Neural progenitor cell (in vitro differentiated cells): ENCODE measurements at regions not wholly inside any gene's neighbourhood (a gene's known extent, or its start where the extent isn't known, plus 50 kb on each side); places are given as distances from the start of the nearest gene placed in this dataset.

Source experiments
- CTCF ChIP-seq: fragments of 200-600 bp; sonication (generic); IDR thresholded peaks from 2 replicates; pipeline ENCODE4 v1.5.1; 2017; ENCODE audit warnings: antibody characterized with exemption, mild to moderate bottlenecking
- EZH2 ChIP-seq: fragments of 200-600 bp; sonication (generic); IDR thresholded peaks from 2 replicates; pipeline ENCODE4 v1.6.1; 2017; ENCODE audit warnings: antibody characterized with exemption, mild to moderate bottlenecking, moderate library complexity
- EZH2phosphoT487 ChIP-seq: fragments of 200-600 bp; sonication (generic); IDR thresholded peaks from 2 replicates; pipeline ENCODE4 v1.6.1; 2017; ENCODE audit warnings: antibody characterized with exemption

- TF ChIP-seq EZH2 (no peak), CTCF (no peak), EZH2phosphoT487 (no peak)
These were observed 1240.9 kb upstream of the CHAC2 start for GRCh38 chr2:52526735-52527134.
